ENCODE measurements at regions not wholly inside any gene's neighbourhood (a gene's known extent, or its start where the extent isn't known, plus 50 kb on each side); places are given as distances from the start of the nearest gene placed in this dataset.
"Not testable (repeated sequence)": the region's sequence is repeated elsewhere in the genome, so short reads cannot be mapped to it uniquely, and the experiment has no call there.

DNA sequence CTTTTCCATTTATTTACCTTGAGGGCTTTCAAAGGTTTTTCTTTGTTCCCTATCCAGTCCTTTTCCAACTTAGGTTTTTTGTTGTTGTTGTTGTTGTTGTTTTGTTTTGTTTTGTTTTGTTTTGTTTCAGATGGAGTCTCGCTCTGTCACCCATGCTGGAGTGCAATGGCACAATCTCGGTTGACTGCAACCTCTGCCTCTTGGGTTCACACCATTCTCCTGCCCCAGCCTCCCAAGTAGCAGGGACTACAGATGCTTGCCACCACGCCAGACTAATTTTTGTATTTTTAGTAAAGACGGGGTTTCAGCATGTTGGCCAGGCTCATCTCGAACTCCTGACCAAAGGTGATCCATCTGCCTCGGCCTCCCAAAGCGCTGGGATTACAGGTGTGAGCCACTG, 2906.0 kb downstream of the RPIA start:
- not testable (repeated sequence) for H3K79me2 ChIP-seq (ENCODE audit: control insufficient read depth, insufficient read depth, low read length, unreplicated experiment); H3K27me3 ChIP-seq (ENCODE audit: insufficient read depth, low read length); H3K4me3 ChIP-seq (ENCODE audit: low read depth, low read length); H3K36me3 ChIP-seq (ENCODE audit: insufficient read depth, low read length); H3K27ac ChIP-seq (ENCODE audit: low read depth, low read length); H2AFZ ChIP-seq (ENCODE audit: low read length, unreplicated experiment)
- peaks cover 13% of the 10 kb centered on the region for H3K4me1 ChIP-seq (ENCODE audit: control insufficient read depth, insufficient read depth, low read length, unreplicated experiment)

GRCh38 chr2:91598519-91598918, 2907.0 kb downstream of the RPIA start:
- not testable (repeated sequence) for H3K4me3 ChIP-seq (ENCODE audit: low read depth, low read length); H3K36me3 ChIP-seq (ENCODE audit: insufficient read depth, low read length); H3K27me3 ChIP-seq (ENCODE audit: insufficient read depth, low read length); H3K79me2 ChIP-seq (ENCODE audit: control insufficient read depth, insufficient read depth, low read length, unreplicated experiment); H2AFZ ChIP-seq (ENCODE audit: low read length, unreplicated experiment)
- Histone ChIP-seq H3K27ac (ENCODE audit: low read depth, low read length) (peak overlapping the region; percentile 76), H3K4me1 (ENCODE audit: control insufficient read depth, insufficient read depth, low read length, unreplicated experiment) (peaks cover 13% of the 10 kb centered on the region)

GRCh38 chr2:91599000-91599399, 2907.5 kb downstream of the RPIA start:
- not testable (repeated sequence) for H3K79me2 ChIP-seq (ENCODE audit: control insufficient read depth, insufficient read depth, low read length, unreplicated experiment); H3K4me3 ChIP-seq (ENCODE audit: low read depth, low read length); H3K27me3 ChIP-seq (ENCODE audit: insufficient read depth, low read length); H2AFZ ChIP-seq (ENCODE audit: low read length, unreplicated experiment); H3K36me3 ChIP-seq (ENCODE audit: insufficient read depth, low read length)
- peak overlapping the region; percentile 76 for H3K27ac ChIP-seq (ENCODE audit: low read depth, low read length)
- peaks cover 13% of the 10 kb centered on the region for H3K4me1 ChIP-seq (ENCODE audit: control insufficient read depth, insufficient read depth, low read length, unreplicated experiment)

GRCh38 chr2:91602860-91603259, 2911.4 kb downstream of the RPIA start:
- H3K4me3 ChIP-seq (ENCODE audit: low read depth, low read length); H3K36me3 ChIP-seq (ENCODE audit: insufficient read depth, low read length); H3K27me3 ChIP-seq (ENCODE audit: insufficient read depth, low read length); H3K79me2 ChIP-seq (ENCODE audit: control insufficient read depth, insufficient read depth, low read length, unreplicated experiment); H2AFZ ChIP-seq (ENCODE audit: low read length, unreplicated experiment); H3K27ac ChIP-seq (ENCODE audit: low read depth, low read length): not testable (repeated sequence)
- H3K4me1 ChIP-seq (ENCODE audit: control insufficient read depth, insufficient read depth, low read length, unreplicated experiment) = peaks cover 13% of the 10 kb centered on the region

- H3K36me3 ChIP-seq (ENCODE audit: insufficient read depth, low read length); H2AFZ ChIP-seq (ENCODE audit: low read length, unreplicated experiment); H3K27ac ChIP-seq (ENCODE audit: low read depth, low read length); H3K4me1 ChIP-seq (ENCODE audit: control insufficient read depth, insufficient read depth, low read length, unreplicated experiment); H3K4me3 ChIP-seq (ENCODE audit: low read depth, low read length); H3K79me2 ChIP-seq (ENCODE audit: control insufficient read depth, insufficient read depth, low read length, unreplicated experiment); H3K27me3 ChIP-seq (ENCODE audit: insufficient read depth, low read length): not testable (repeated sequence)
Observed at GRCh38 chr2:91603996-91604395, 2912.5 kb downstream of the RPIA start.

DNA sequence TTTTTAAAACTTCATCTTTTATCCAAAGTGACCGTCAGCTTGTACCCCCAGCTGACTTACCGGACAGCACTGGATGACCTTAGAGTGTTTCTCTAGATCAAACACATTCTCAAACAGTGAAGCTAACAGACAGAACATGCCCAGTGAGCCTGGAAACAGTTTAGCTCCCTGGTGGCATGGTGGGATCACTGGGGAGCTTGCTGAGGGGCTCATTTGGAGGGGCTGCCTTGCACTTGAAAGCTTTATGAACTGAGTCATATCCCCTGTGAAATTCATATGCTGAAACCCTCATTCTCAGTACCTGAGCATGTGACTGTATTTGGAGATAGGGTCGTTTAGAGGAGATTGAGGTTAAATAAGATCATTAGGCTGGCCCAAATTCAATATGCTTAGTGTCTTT, 2913.2 kb downstream of the RPIA start:
- not testable (repeated sequence) for H3K79me2 ChIP-seq (ENCODE audit: control insufficient read depth, insufficient read depth, low read length, unreplicated experiment); H3K4me3 ChIP-seq (ENCODE audit: low read depth, low read length)

GRCh38 chr2:91623739-91624138, 2932.3 kb downstream of the RPIA start:
- H3K4me3 ChIP-seq (ENCODE audit: low read depth, low read length); H3K4me1 ChIP-seq (ENCODE audit: control insufficient read depth, insufficient read depth, low read length, unreplicated experiment); H3K27me3 ChIP-seq (ENCODE audit: insufficient read depth, low read length); H3K36me3 ChIP-seq (ENCODE audit: insufficient read depth, low read length); H2AFZ ChIP-seq (ENCODE audit: low read length, unreplicated experiment); H3K27ac ChIP-seq (ENCODE audit: low read depth, low read length); H3K79me2 ChIP-seq (ENCODE audit: control insufficient read depth, insufficient read depth, low read length, unreplicated experiment): not testable (repeated sequence)

More for the DNA sequence above, 2913.2 kb downstream of the RPIA start:
- H3K36me3 ChIP-seq (ENCODE audit: insufficient read depth, low read length); H3K27me3 ChIP-seq (ENCODE audit: insufficient read depth, low read length); H3K4me1 ChIP-seq (ENCODE audit: control insufficient read depth, insufficient read depth, low read length, unreplicated experiment); H3K27ac ChIP-seq (ENCODE audit: low read depth, low read length); H2AFZ ChIP-seq (ENCODE audit: low read length, unreplicated experiment): not testable (repeated sequence)

GRCh38 chr2:91628471-91628870, 2937.0 kb downstream of the RPIA start:
- H2AFZ ChIP-seq (ENCODE audit: low read length, unreplicated experiment); H3K27ac ChIP-seq (ENCODE audit: low read depth, low read length); H3K79me2 ChIP-seq (ENCODE audit: control insufficient read depth, insufficient read depth, low read length, unreplicated experiment); H3K36me3 ChIP-seq (ENCODE audit: insufficient read depth, low read length); H3K27me3 ChIP-seq (ENCODE audit: insufficient read depth, low read length); H3K4me3 ChIP-seq (ENCODE audit: low read depth, low read length); H3K4me1 ChIP-seq (ENCODE audit: control insufficient read depth, insufficient read depth, low read length, unreplicated experiment): not testable (repeated sequence)

DNA sequence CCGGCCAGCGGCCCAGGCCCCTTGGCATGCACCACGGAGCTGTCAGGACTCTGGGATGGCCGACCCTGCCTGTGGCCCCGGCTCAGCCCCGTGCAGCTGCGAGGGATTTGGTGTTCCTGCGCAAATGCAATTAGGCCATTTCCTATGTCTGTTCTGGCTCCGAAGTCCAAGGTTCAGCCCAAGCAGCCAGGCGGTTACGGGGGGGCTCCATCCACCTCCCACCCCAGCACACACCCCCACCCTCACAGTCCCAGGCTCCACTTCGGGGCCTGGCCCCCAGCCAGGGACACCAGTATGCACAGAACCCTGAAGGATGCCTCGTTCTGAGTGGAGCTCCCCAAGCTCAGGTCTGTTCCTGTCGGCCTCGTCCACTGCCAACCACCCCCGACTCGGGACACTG, 2965.7 kb downstream of the RPIA start:
- H3K27me3 ChIP-seq (ENCODE audit: insufficient read depth, low read length); H3K36me3 ChIP-seq (ENCODE audit: insufficient read depth, low read length); H2AFZ ChIP-seq (ENCODE audit: low read length, unreplicated experiment); H3K79me2 ChIP-seq (ENCODE audit: control insufficient read depth, insufficient read depth, low read length, unreplicated experiment); H3K4me1 ChIP-seq (ENCODE audit: control insufficient read depth, insufficient read depth, low read length, unreplicated experiment); H3K4me3 ChIP-seq (ENCODE audit: low read depth, low read length): not testable (repeated sequence)
- peak overlapping the region; percentile 47 for H3K27ac ChIP-seq (ENCODE audit: low read depth, low read length)

DNA sequence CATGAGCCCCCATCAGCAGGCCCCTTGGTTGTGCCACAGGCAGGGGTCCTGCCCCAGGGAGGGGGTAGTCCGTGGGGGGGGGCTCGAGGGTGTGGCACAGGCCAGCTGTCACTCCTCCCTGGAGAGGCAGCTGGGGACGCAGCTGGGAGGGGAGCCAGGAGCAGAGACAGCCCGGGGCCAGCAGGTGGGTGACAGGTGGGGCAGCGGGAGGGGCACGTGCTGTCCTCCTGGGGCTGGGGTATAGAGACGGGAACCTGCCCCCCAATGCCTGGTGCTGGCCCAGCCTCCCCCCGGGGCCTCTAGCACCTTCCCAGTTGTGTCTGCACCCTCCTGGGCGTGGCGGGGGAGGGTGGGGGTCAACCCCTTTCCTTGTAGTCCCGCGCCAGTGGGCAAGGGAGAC, 2966.9 kb downstream of the RPIA start:
- not testable (repeated sequence) for H3K79me2 ChIP-seq (ENCODE audit: control insufficient read depth, insufficient read depth, low read length, unreplicated experiment); H3K4me3 ChIP-seq (ENCODE audit: low read depth, low read length); H3K4me1 ChIP-seq (ENCODE audit: control insufficient read depth, insufficient read depth, low read length, unreplicated experiment); H3K27ac ChIP-seq (ENCODE audit: low read depth, low read length); H3K36me3 ChIP-seq (ENCODE audit: insufficient read depth, low read length); H2AFZ ChIP-seq (ENCODE audit: low read length, unreplicated experiment); H3K27me3 ChIP-seq (ENCODE audit: insufficient read depth, low read length)

- H3K79me2 ChIP-seq (ENCODE audit: control insufficient read depth, insufficient read depth, low read length, unreplicated experiment); H3K4me1 ChIP-seq (ENCODE audit: control insufficient read depth, insufficient read depth, low read length, unreplicated experiment); H3K36me3 ChIP-seq (ENCODE audit: insufficient read depth, low read length); H3K27ac ChIP-seq (ENCODE audit: low read depth, low read length); H3K27me3 ChIP-seq (ENCODE audit: insufficient read depth, low read length); H2AFZ ChIP-seq (ENCODE audit: low read length, unreplicated experiment): not testable (repeated sequence)
- peak overlapping the region; percentile 65 for H3K4me3 ChIP-seq (ENCODE audit: low read depth, low read length)
Observed at GRCh38 chr2:91659189-91659916, 2967.9 kb downstream of the RPIA start.
